AG09319 (cell line): ENCODE measurements at regions not wholly inside any gene's neighbourhood (a gene's known extent, or its start where the extent isn't known, plus 50 kb on each side); places are given as distances from the start of the nearest gene placed in this dataset.
A peak's percentile ranks its signal among the peaks of the same experiment; 100 is the strongest.

Experiments used
- DNase-seq: peaks from one replicate; pipeline ENCODE4 v3.0.0-alpha.2; 2010; ENCODE audit warnings: low read depth; ENCODE audit errors: extremely low read depth
- TF ChIP-seq, protein P1 (sequence below): IDR thresholded peaks from 2 replicates; pipeline ENCODE4 v1.5.1; 2011; ENCODE audit warnings: low read depth, mild to moderate bottlenecking, inconsistent platforms, low read length, moderate library complexity

DNA sequence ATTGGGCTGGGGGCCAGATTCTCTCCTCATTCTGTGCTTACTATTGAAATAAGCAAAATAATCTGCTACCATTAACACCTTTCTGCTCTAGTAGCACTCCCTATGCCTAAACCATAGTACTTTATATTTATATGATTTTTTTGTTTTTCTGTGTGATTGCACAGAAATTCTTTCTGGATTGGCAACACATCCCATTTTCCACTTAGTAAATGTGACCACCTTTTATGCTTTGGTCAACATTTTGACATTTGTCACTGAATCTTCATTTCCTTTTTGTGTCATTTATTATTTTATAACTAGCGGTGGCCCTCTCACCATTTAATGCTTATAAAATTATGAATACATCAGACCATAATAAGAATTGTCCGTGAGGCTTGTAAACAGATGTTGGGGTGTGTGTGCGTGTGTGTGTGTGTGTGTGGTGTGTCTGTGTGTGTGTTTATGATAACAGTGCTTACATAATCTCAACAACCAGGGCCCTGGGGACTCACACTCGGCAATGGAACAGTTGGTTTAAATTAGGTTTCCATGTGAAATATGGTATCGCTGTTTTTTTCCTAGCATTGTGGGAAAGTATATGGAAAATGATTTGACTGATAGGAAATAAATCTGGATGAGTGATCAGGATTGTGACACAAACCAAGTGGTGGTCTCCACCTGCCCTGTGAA, 138.9 kb downstream of the NOC3L start:
- peak; percentile 68 for DNase-seq
- TF ChIP-seq, protein P1, sequence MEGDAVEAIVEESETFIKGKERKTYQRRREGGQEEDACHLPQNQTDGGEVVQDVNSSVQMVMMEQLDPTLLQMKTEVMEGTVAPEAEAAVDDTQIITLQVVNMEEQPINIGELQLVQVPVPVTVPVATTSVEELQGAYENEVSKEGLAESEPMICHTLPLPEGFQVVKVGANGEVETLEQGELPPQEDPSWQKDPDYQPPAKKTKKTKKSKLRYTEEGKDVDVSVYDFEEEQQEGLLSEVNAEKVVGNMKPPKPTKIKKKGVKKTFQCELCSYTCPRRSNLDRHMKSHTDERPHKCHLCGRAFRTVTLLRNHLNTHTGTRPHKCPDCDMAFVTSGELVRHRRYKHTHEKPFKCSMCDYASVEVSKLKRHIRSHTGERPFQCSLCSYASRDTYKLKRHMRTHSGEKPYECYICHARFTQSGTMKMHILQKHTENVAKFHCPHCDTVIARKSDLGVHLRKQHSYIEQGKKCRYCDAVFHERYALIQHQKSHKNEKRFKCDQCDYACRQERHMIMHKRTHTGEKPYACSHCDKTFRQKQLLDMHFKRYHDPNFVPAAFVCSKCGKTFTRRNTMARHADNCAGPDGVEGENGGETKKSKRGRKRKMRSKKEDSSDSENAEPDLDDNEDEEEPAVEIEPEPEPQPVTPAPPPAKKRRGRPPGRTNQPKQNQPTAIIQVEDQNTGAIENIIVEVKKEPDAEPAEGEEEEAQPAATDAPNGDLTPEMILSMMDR, result no peak

DNA sequence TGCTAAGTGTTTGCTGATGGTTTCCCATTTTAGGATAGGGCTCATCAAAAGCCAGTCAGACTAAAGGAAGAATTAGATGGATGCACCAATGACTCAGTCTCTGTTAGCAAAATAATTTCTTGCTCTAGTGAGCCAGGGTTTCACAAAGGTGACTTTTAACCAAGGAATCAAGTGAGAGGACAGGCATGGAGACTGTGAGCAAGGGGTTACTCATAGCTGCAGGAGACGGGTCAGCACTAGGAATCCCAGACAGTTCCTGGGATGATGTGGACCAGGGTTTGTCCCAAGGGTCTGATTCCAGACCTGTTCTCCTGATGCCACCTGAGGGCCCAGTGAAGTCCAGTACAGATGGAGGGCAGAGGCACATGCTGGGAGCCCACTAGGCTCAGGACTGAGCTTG, 138.1 kb downstream of the NOC3L start:
- DNase-seq, result no peak
- TF ChIP-seq, protein P1, result no peak

DNA sequence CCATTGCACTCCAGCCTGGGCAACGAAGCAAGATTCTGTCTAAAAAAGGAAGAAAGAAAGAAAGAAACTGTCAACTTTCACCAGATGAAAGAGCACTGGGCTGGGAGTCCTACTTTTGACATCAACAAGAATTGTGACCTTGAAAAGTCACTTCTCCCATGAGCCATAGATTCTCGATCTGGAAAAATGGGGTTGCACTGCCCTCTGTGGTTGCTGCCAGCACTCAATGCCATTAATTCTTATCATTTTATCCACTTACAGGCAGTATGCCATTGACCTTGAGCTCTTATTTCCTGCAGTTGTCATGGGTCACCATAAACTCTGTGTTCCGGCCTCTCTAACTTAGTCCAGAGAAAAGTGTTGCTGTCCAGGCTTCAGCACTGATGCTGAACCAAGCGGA, 137.2 kb downstream of the NOC3L start:
- TF ChIP-seq, protein P1, result no peak; the same call in 1 of the 2 replicates
- DNase-seq, result no peak

DNA sequence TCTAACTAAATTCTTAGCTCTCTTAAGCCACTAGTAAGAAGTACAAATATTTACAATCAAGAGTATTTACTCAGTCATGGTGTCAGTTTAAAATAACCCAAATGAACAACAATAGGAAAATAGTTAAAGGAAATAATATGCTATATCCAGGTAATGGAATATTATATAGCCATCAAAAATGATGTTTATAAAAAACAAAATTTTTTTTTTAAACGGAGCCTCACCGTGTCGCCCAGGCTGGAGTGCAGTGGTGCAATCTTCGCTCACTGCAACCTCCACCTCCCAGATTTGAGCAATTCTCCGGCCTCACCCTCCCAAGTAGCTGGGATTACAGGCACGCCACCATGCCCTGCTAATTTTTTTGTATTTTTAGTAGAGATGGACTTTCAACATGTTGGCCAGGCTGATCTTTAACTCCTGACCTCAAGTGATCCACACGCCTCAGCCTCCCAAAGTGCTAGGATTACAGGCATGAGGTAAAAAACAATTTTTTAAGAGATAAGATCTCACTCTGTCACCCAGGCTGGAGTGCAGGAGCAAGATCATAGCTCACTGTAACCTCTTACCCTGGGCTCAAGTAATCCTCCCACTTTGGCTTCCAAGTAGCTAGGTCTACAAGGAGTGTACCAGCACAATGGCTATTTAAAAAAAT, 132.5 kb downstream of the NOC3L start:
- TF ChIP-seq, protein P1, result no peak
- no peak for DNase-seq

DNA sequence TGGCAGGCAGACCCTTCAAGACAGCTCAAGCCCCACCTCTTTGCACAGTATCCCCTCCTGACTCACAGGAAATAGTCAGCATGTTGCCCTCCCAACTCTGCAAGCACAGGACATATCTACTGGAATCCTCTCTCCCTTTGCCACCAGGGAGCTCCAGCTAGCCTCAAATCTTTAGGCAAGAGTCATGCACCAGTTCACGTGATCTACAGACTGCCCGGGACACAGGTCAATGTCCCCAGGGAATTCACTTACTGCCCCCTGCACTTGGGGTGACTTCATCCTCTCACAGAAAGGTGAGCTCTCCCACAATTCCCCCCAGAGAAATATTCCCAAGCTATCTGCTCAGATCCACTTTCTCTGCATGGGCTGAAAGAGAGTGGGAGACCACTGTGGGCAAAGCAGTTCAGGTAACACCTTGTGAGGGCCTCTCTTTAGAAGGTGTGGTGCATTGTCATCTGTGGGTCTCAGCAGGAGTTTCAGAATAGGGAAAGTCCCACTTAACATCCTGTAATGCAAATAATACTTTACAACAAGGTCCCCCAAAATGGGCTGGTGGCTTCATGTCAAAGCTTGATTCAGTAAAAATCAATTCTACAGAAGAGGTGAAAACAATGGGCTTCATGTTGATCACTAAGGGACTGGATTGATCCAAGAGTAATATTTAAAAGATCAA, 129.9 kb downstream of the NOC3L start:
- TF ChIP-seq, protein P1, result no peak
- DNase-seq, result no peak

DNA sequence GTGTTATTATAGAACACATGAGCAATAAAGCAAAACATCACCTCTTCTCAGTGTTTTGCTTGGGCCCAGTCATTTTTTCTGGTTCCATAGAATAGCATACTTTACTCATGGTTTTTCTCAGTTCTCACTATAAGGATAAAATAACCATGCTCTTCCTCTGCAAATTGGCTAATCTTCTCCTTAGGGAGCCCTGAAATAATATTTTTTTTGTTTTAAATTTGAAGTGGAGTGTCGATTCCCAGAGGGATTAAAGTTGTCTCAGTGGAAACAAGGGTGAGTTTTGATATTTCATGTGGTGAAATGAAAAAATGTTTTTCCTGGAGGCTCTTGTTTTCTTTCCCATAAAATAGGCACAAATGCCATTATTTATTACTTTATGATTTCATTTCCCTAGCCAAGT, 127.3 kb downstream of the NOC3L start:
- DNase-seq, result no peak
- TF ChIP-seq, protein P1, result no peak

DNA sequence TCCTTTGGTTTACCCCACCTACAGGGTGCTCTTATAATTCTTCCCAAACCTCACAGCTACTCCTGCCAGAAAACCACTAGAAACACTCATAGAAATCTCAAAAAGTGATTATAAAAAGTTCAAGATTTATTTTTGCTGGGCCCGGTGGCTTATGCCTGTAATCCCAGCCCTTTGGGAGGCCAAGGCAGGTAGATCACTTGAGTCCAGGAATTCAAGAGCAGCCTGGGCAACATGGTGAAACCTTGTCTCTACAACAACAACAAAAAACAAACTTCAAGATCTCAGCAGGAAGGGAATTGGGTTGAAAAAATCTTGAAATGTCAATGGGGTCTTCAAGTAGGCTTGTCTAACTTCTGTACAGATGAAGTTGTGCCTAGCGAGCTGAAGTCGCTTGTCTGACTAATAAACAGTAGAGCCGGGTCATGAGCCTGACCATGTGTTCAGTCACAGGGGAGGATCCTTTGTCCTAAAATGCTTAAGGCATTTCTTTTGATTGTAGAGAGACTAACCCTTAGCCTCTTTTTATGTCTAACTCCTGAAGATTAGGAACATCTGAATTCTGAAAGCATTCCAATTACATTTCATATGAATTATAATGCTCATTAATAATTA, 124.6 kb downstream of the NOC3L start:
- TF ChIP-seq, protein P1, result no peak
- no peak for DNase-seq
